GM19043 (cell line): ENCODE measurements at regions not wholly inside any gene's neighbourhood (a gene's known extent, or its start where the extent isn't known, plus 50 kb on each side); places are given as distances from the start of the nearest gene placed in this dataset.

ENCODE experiments used
- ATAC-seq: cut with Tn5 transposase; IDR thresholded peaks from one replicate; pipeline ENCODE4 v1.9.1; 2021; ENCODE audit warnings: low read depth; ENCODE audit not compliant: unreplicated experiment

- no peak for ATAC-seq
These were observed 157.9 kb downstream of the RPS12 start for GRCh38 chr6:132972254-132972653.

GRCh38 chr6:132972971-132973370 is 158.6 kb downstream of the RPS12 start:
- no peak for ATAC-seq

- no peak for ATAC-seq
These were observed 159.2 kb downstream of the RPS12 start for GRCh38 chr6:132973514-132973993.

GRCh38 chr6:132974122-132974521 is 159.8 kb downstream of the RPS12 start:
- no peak for ATAC-seq

GRCh38 chr6:132977413-132977812 is 163.0 kb downstream of the RPS12 start:
- no peak for ATAC-seq

- ATAC-seq = no peak
These were observed 164.3 kb downstream of the RPS12 start for GRCh38 chr6:132978685-132979084.

GRCh38 chr6:132993738-132994137 is 179.4 kb downstream of the RPS12 start:
- no peak for ATAC-seq

- no peak for ATAC-seq
These were observed 180.6 kb downstream of the RPS12 start for GRCh38 chr6:132995009-132995408.

GRCh38 chr6:132995432-132995831 is 181.1 kb downstream of the RPS12 start:
- ATAC-seq = no peak

- ATAC-seq = no peak
These were observed 184.0 kb downstream of the RPS12 start for GRCh38 chr6:132998418-132998817.

- ATAC-seq = no peak
These were observed 186.7 kb downstream of the RPS12 start for GRCh38 chr6:133001040-133001565.

- no peak for ATAC-seq
These were observed 190.0 kb downstream of the RPS12 start for GRCh38 chr6:133004304-133004884.

- ATAC-seq = no peak
These were observed 198.4 kb downstream of the RPS12 start for GRCh38 chr6:133012774-133013173.

GRCh38 chr6:133016631-133017030 is 202.3 kb downstream of the RPS12 start:
- no peak for ATAC-seq

GRCh38 chr6:133017581-133017980 is 203.2 kb downstream of the RPS12 start:
- ATAC-seq = no peak

- ATAC-seq = no peak
These were observed 212.3 kb downstream of the RPS12 start for GRCh38 chr6:133026705-133027104.

- ATAC-seq = no peak
These were observed 207.9 kb upstream of the EYA4 start for GRCh38 chr6:133033263-133033662.

- no peak for ATAC-seq
These were observed 206.5 kb upstream of the EYA4 start for GRCh38 chr6:133034509-133035206.

- ATAC-seq = no peak
These were observed 200.9 kb upstream of the EYA4 start for GRCh38 chr6:133040094-133040802.

- ATAC-seq = no peak
These were observed 200.2 kb upstream of the EYA4 start for GRCh38 chr6:133040803-133041419.

- ATAC-seq = no peak
These were observed 198.5 kb upstream of the EYA4 start for GRCh38 chr6:133042550-133043120.
